ENCODE measurements at regions not wholly inside any gene's neighbourhood (a gene's known extent, or its start where the extent isn't known, plus 50 kb on each side); places are given as distances from the start of the nearest gene placed in this dataset.

DNA sequence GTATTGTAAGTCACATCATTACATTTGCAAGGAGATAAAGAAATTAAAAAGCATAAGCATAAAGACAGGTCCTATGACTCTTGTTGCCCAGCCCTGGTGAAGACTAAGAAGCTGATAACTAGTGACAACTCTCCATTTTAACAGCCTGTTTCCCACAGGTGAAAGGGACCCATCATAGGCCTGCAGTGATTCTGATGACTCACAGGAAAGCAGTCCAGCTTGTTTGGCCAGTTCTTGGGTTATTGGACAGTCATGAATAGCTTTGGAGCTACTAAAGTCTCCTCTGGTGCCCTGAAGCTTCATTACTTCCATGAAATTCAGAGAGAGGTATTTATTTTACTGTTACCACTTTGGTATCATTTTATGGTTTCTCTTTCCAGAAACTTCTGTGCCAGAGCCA lies 55.5 kb upstream of the DYRK2 start:
- peak; percentile 33 for DNase-seq

DNA sequence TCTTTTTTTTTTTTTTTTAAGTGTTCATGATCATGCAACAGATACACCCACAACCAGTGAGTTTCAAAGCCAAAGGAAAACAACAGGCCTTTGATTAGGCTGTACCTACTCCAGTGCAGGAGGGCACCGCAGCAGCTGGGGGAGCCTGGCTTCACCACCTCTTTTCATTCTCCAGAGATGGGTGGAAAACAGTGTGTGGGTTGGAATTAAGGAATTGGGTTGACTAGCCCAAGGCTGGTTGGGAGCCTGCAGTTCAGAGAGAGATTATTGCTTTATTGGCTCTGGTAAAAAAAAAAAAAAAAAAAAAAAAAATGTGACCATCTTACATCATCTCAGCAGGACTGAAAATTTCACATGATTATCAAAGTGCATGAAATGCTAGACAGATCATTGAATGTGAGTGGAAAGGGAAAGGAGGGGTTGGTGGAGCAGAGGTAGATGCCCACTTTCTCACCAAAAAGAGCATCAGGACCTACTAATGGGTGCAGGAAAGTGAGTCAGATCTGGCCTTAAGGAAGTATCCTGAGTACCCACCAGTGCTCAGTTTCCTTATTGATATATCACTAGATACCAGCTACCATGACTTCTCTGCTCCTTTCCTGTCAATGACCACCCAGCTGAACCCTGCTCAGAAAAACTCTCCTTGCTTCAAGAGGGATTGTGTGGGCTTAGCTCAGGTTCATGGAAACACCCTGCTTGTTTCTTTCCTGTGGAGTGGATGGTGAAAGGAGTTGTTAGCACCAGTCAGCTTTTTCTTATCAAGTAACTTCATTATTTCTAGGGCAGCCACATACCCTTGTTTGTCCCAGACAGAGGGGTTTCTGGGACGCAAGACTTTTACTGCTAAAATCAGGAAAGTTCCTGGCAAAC lies 54.8 kb upstream of the DYRK2 start:
- no peak for DNase-seq

GRCh38 chr12:67594888-67595287 lies 53.7 kb upstream of the DYRK2 start:
- no peak for DNase-seq

- DNase-seq, result no peak
Observed at GRCh38 chr12:67595365-67595764, 53.2 kb upstream of the DYRK2 start.

GRCh38 chr12:67598598-67598997 lies 49.9 kb upstream of the DYRK2 start:
- DNase-seq, result no peak

All from NCI-H226 (cell line).